ENCODE measurements at regions not wholly inside any gene's neighbourhood (a gene's known extent, or its start where the extent isn't known, plus 50 kb on each side); places are given as distances from the start of the nearest gene placed in this dataset.

- TF ChIP-seq CTCF (IDR thresholded peaks at IDR 0.05), result no peak
- no peak for TF ChIP-seq POLR2A (IDR thresholded peaks at IDR 0.05)
Observed at GRCh38 chr10:61343796-61344195, 109.4 kb downstream of the TMEM26 start.

All from Peyer's patch (tissue), 4 donors.